AG09319 (cell line): ENCODE measurements at regions not wholly inside any gene's neighbourhood (a gene's known extent, or its start where the extent isn't known, plus 50 kb on each side); places are given as distances from the start of the nearest gene placed in this dataset.

Experiments used
- DNase-seq: peaks from one replicate; pipeline ENCODE4 v3.0.0-alpha.2; 2010; ENCODE audit warnings: low read depth; ENCODE audit errors: extremely low read depth
- CTCF ChIP-seq: IDR thresholded peaks from 2 replicates; pipeline ENCODE4 v1.5.1; 2011; ENCODE audit warnings: low read depth, mild to moderate bottlenecking, inconsistent platforms, low read length, moderate library complexity

- no peak for TF ChIP-seq CTCF
- no peak for DNase-seq
These were observed 50.7 kb upstream of the KLF7 start for GRCh38 chr2:207216457-207216856.

GRCh38 chr2:207217442-207217841, 51.7 kb upstream of the KLF7 start:
- no peak for TF ChIP-seq CTCF

GRCh38 chr2:207219081-207219630, 53.4 kb upstream of the KLF7 start:
- DNase-seq: no peak
- no peak for TF ChIP-seq CTCF

More at GRCh38 chr2:207217442-207217841, 51.7 kb upstream of the KLF7 start:
- DNase-seq: no peak

- no peak for TF ChIP-seq CTCF
- peak; percentile 48 for DNase-seq
These were observed 54.1 kb upstream of the KLF7 start for GRCh38 chr2:207219676-207220501.

GRCh38 chr2:207221731-207222130, 56.0 kb upstream of the KLF7 start:
- no peak for DNase-seq
- no peak for TF ChIP-seq CTCF

- DNase-seq: no peak
- no peak for TF ChIP-seq CTCF
These were observed 57.3 kb upstream of the KLF7 start for GRCh38 chr2:207223051-207223450.

- no peak for TF ChIP-seq CTCF
- DNase-seq: no peak
These were observed 58.6 kb upstream of the KLF7 start for GRCh38 chr2:207224381-207224780.
